Astrocyte (in vitro differentiated cells and primary cell): ENCODE measurements at regions not wholly inside any gene's neighbourhood (a gene's known extent, or its start where the extent isn't known, plus 50 kb on each side); places are given as distances from the start of the nearest gene placed in this dataset.

Source experiments
- DNase-seq: peaks from one replicate; pipeline ENCODE4 v3.0.0-alpha.2; 2010; ENCODE audit warnings: low read depth
- FAIRE-seq: peaks from 2 replicates; lab custom pipeline; 2011; peaks lifted over from hg19 to GRCh38; lab: Jason Lieb, UNC
- H2AFZ ChIP-seq: 2 replicates; pipeline ENCODE4 v1.6.0; 2012; ENCODE audit warnings: low read depth, low read length, inconsistent platforms
- H3K27ac ChIP-seq: 2 replicates; pipeline ENCODE4 v1.5.1; 2011; ENCODE audit warnings: low read depth, low read length, inconsistent platforms
- H3K27me3 ChIP-seq: 2 replicates; pipeline ENCODE4 v1.6.0; 2011; ENCODE audit warnings: low read length, inconsistent platforms; ENCODE audit not compliant: insufficient read depth
- H3K36me3 ChIP-seq: 2 replicates; pipeline ENCODE4 v1.5.1; 2011; ENCODE audit warnings: low read length, inconsistent platforms; ENCODE audit not compliant: insufficient read depth
- H3K4me1 ChIP-seq: 2 replicates; pipeline ENCODE4 v1.5.1; 2011; ENCODE audit warnings: low read length, inconsistent platforms; ENCODE audit not compliant: insufficient read depth
- H3K4me2 ChIP-seq: 2 replicates; pipeline ENCODE4 v1.6.0; 2012; ENCODE audit warnings: low read length, inconsistent platforms
- H3K4me3 ChIP-seq: 2 replicates; pipeline ENCODE4 v1.5.1; 2011; ENCODE audit warnings: low read depth, mild to moderate bottlenecking, low read length, inconsistent platforms; ENCODE audit not compliant: insufficient read depth
- H3K79me2 ChIP-seq: 2 replicates; pipeline ENCODE4 v1.6.0; 2012; ENCODE audit warnings: mild to moderate bottlenecking, low read length, inconsistent platforms; ENCODE audit not compliant: insufficient read depth
- H3K9ac ChIP-seq: 2 replicates; pipeline ENCODE4 v1.6.0; 2012; ENCODE audit warnings: mild to moderate bottlenecking, low read length, inconsistent platforms
- H3K9me3 ChIP-seq: 2 replicates; pipeline ENCODE4 v1.5.1; 2012; ENCODE audit warnings: low read depth, mild to moderate bottlenecking, low read length, inconsistent platforms; ENCODE audit not compliant: insufficient read depth
- H4K20me1 ChIP-seq: 2 replicates; pipeline ENCODE4 v1.6.0; 2012; ENCODE audit warnings: low read length, inconsistent platforms; ENCODE audit not compliant: insufficient read depth
- H3K27ac Mint-ChIP-seq: one replicate; pipeline ENCODE4 v1.8.0; 2021; ENCODE audit warnings: mild to moderate bottlenecking, mixed read lengths; ENCODE audit not compliant: unreplicated experiment
- H3K27me3 Mint-ChIP-seq: one replicate; pipeline ENCODE4 v1.8.0; 2021; ENCODE audit warnings: low read depth, mixed read lengths; ENCODE audit not compliant: unreplicated experiment
- H3K36me3 Mint-ChIP-seq: one replicate; pipeline ENCODE4 v1.8.0; 2021; ENCODE audit warnings: low read depth, mixed read lengths; ENCODE audit not compliant: unreplicated experiment
- H3K4me1 Mint-ChIP-seq: one replicate; pipeline ENCODE4 v1.8.0; 2021; ENCODE audit warnings: low read depth, mixed read lengths; ENCODE audit not compliant: unreplicated experiment
- H3K4me3 Mint-ChIP-seq: one replicate; pipeline ENCODE4 v1.8.0; 2021; ENCODE audit warnings: mild to moderate bottlenecking, moderate library complexity, mixed read lengths; ENCODE audit not compliant: unreplicated experiment
- H3K9me3 Mint-ChIP-seq: one replicate; pipeline ENCODE4 v1.8.0; 2021; ENCODE audit warnings: mild to moderate bottlenecking, mixed read lengths; ENCODE audit not compliant: unreplicated experiment
- CTCF ChIP-seq: IDR thresholded peaks from 2 replicates; pipeline ENCODE4 v1.5.1; 2011; ENCODE audit warnings: low read depth, mild to moderate bottlenecking, inconsistent platforms, low read length, moderate library complexity; ENCODE audit not compliant: insufficient read depth
- EZH2 ChIP-seq: IDR thresholded peaks from 2 replicates; pipeline ENCODE4 v1.6.1; 2012; ENCODE audit warnings: mild to moderate bottlenecking, low read length, inconsistent platforms; ENCODE audit not compliant: insufficient read depth

GRCh38 chr10:65377687-65378086 lies 1548.1 kb upstream of the LRRTM3 start:
- H3K4me3 Mint-ChIP-seq, result no peak overlapping the region
- no peak overlapping the region for H3K27ac Mint-ChIP-seq
- no peaks in the 10 kb centered on the region for H3K36me3 ChIP-seq
- H4K20me1 ChIP-seq, result no peaks in the 10 kb centered on the region
- no peaks in the 10 kb centered on the region for H3K9me3 Mint-ChIP-seq
- H3K4me1 ChIP-seq, result no peaks in the 10 kb centered on the region
- H3K27me3 Mint-ChIP-seq, result no peaks in the 10 kb centered on the region
- no peaks in the 10 kb centered on the region for H3K9me3 ChIP-seq
- no peak overlapping the region for H3K27ac ChIP-seq
- DNase-seq (no peak), FAIRE-seq (no peak)
- no peaks in the 10 kb centered on the region for H3K27me3 ChIP-seq
- peaks cover 6% of the 10 kb centered on the region for H3K4me1 Mint-ChIP-seq
- TF ChIP-seq EZH2, result no peak
- TF ChIP-seq CTCF, result no peak
- H3K4me2 ChIP-seq, result no peak overlapping the region
- H3K79me2 ChIP-seq, result no peaks in the 10 kb centered on the region
- no peak overlapping the region for H2AFZ ChIP-seq
- no peak overlapping the region for H3K4me3 ChIP-seq
- no peaks in the 10 kb centered on the region for H3K36me3 Mint-ChIP-seq
- no peak overlapping the region for H3K9ac ChIP-seq

GRCh38 chr10:65394502-65395297 lies 1531.1 kb upstream of the LRRTM3 start:
- Histone ChIP-seq H4K20me1 (no peaks in the 10 kb centered on the region), H2AFZ (no peak overlapping the region), H3K9ac (peak overlapping the region; percentile 2), H3K4me3 (no peak overlapping the region), H3K36me3 (no peaks in the 10 kb centered on the region), H3K9me3 (no peaks in the 10 kb centered on the region), H3K4me1 (peaks cover 2% of the 10 kb centered on the region), H3K4me2 (peak overlapping the region; percentile 43), H3K27ac (peak overlapping the region; percentile 34), H3K27me3 (no peaks in the 10 kb centered on the region), H3K79me2 (no peaks in the 10 kb centered on the region)
- TF ChIP-seq CTCF, result no peak
- no peak for TF ChIP-seq EZH2
- no peaks in the 10 kb centered on the region for H3K36me3 Mint-ChIP-seq
- no peak overlapping the region for H3K4me3 Mint-ChIP-seq
- FAIRE-seq (peak; percentile 45), DNase-seq (peak; percentile 62)
- peaks cover 27% of the 10 kb centered on the region for H3K4me1 Mint-ChIP-seq
- H3K9me3 Mint-ChIP-seq, result no peaks in the 10 kb centered on the region
- peak overlapping the region; percentile 88 for H3K27ac Mint-ChIP-seq
- H3K27me3 Mint-ChIP-seq, result no peaks in the 10 kb centered on the region

DNA sequence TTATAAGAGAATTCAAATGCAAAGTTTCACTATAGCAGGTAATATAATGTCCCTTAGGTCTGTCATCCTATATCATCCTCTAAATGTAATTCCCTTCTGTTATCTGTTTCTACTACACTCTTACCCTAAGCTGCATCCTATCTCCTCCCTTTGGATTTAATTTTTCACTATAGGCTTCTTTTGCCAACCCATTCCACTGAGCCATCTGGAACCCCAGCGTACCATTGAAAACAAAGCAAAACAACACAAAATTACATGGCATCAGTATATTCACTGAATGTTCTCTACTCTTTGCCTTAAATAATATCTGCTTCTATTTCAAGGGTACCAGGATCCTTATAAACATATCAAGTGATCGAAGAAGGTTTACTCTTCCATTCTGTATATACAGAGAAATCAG lies 1530.2 kb upstream of the LRRTM3 start:
- Histone ChIP-seq H4K20me1 (no peaks in the 10 kb centered on the region), H3K4me3 (no peak overlapping the region), H3K9me3 (no peaks in the 10 kb centered on the region), H3K9ac (no peak overlapping the region), H3K27ac (no peak overlapping the region), H3K79me2 (no peaks in the 10 kb centered on the region), H3K36me3 (no peaks in the 10 kb centered on the region), H3K4me2 (no peak overlapping the region), H3K4me1 (peaks cover 2% of the 10 kb centered on the region), H3K27me3 (no peaks in the 10 kb centered on the region), H2AFZ (no peak overlapping the region)
- Mint-ChIP-seq H3K9me3 (no peaks in the 10 kb centered on the region), H3K4me1 (peaks cover 28% of the 10 kb centered on the region), H3K27ac (peak overlapping the region; percentile 15), H3K4me3 (no peak overlapping the region), H3K27me3 (no peaks in the 10 kb centered on the region), H3K36me3 (no peaks in the 10 kb centered on the region)
- DNase-seq, result no peak
- no peak for FAIRE-seq
- TF ChIP-seq CTCF (no peak), EZH2 (no peak)
